MM.1S (cell line): ENCODE measurements at regions not wholly inside any gene's neighbourhood (a gene's known extent, or its start where the extent isn't known, plus 50 kb on each side); places are given as distances from the start of the nearest gene placed in this dataset.

Experiments used
- EZH2 ChIP-seq: fragments of 300-600 bp; sonication (generic); optimal IDR thresholded peaks from 2 replicates; pipeline ENCODE3; 2017; ENCODE audit warnings: low read depth, mild to moderate bottlenecking, antibody characterized with exemption, low read length, mixed read lengths
- EZH2phosphoT487 ChIP-seq: fragments of 300-600 bp; sonication (generic); IDR thresholded peaks from 2 replicates; pipeline ENCODE4 v1.6.1; 2018; ENCODE audit warnings: antibody characterized with exemption, low read length
- TF ChIP-seq, protein P1 (sequence below): fragments of 300-600 bp; sonication (generic); IDR thresholded peaks from 2 replicates; pipeline ENCODE4 v1.5.1; 2016; ENCODE audit warnings: antibody characterized with exemption, low read length, mixed read lengths

DNA sequence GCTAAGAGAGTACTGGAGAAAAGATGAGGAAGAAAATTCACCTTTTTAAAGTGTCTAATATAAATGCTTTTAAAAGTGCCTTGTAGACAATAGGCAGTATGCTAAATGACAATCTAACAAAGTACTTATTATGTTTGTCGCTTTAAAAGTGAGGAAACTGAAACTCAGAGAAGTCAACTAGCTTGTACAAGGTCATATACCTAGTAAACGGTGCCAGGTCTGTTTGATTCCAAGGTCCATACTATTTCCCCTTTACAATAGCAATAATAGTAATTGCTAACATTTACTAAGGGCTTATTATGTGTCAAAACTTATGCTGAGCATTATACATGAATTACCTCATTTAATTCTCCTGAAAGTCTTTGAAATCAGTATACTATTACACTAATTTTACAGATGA, 328.6 kb upstream of the SLC24A2 start:
- TF ChIP-seq, protein P1, sequence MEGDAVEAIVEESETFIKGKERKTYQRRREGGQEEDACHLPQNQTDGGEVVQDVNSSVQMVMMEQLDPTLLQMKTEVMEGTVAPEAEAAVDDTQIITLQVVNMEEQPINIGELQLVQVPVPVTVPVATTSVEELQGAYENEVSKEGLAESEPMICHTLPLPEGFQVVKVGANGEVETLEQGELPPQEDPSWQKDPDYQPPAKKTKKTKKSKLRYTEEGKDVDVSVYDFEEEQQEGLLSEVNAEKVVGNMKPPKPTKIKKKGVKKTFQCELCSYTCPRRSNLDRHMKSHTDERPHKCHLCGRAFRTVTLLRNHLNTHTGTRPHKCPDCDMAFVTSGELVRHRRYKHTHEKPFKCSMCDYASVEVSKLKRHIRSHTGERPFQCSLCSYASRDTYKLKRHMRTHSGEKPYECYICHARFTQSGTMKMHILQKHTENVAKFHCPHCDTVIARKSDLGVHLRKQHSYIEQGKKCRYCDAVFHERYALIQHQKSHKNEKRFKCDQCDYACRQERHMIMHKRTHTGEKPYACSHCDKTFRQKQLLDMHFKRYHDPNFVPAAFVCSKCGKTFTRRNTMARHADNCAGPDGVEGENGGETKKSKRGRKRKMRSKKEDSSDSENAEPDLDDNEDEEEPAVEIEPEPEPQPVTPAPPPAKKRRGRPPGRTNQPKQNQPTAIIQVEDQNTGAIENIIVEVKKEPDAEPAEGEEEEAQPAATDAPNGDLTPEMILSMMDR: no peak
- TF ChIP-seq EZH2 (no peak), EZH2phosphoT487 (no peak)
